ENCODE measurements at regions not wholly inside any gene's neighbourhood (a gene's known extent, or its start where the extent isn't known, plus 50 kb on each side); places are given as distances from the start of the nearest gene placed in this dataset.
"Not testable (repeated sequence)": the region's sequence is repeated elsewhere in the genome, so short reads cannot be mapped to it uniquely, and the experiment has no call there.

DNA sequence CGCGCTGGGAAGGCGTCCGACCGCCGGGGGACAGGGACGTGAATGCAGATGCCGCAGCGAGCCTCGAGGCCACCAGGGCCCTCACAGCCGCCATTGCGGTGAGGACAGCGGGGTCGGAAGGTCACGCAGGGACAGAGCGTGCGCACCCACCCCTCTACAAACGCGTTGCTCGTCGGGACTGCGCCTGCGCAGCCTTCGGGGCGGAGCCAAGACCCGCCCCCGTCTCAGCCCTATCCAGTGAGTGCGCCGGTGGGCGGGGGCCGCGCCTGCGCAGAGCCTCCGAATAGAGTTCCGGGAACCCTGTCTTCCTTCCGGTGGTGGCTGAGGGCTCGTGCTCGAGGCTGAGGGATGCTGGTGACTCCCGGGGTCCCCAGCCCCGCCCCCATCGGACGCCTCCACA is 5393.1 kb upstream of the TPTE start:
- peak; percentile 89 for DNase-seq

GRCh38 chr21:5133824-5134223 is 5387.6 kb upstream of the TPTE start:
- DNase-seq: not testable (repeated sequence)

DNA sequence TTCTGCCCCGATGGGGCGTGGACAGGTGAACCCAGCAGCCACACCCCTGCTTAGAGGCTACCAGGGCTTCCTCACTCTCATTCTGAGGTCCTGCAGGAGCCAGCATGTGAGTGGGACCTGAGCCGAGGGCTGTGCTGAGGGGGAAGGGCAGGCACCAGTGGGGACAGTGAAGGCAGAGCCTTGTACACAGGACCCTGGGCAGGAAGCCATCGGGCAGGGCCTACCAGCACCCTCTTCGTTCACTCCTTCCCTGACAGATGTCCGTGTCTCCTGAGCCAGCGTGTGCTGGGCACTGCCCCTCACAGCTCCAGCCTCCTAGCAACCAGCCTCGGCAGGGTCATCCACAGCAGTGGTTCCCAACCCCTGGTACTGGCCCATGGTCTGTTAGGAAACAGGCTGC is 5385.0 kb upstream of the TPTE start:
- DNase-seq: not testable (repeated sequence)

DNA sequence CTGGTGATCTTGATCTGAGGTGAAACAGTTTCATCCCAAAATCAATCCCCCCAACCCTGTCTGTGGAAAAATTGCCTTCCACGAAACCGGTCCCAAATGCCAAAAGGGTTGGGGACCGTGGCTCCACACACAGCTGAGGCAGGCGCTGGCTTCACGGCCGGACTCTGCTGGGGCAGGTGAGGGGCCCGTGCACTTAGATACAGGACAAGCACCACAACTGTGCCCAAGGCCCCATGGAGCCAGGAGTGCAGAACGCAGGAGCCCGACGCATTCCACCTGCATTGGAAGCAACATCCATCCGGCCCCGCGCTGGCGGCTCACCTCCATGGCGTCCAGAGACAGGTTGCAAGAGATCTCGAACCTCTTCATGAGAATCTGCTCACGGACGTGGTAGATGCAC is 5384.4 kb upstream of the TPTE start:
- DNase-seq: not testable (repeated sequence)

GRCh38 chr21:5138687-5139086 is 5382.7 kb upstream of the TPTE start:
- not testable (repeated sequence) for DNase-seq

- not testable (repeated sequence) for DNase-seq
These were observed 5381.9 kb upstream of the TPTE start for GRCh38 chr21:5139528-5139927.

DNA sequence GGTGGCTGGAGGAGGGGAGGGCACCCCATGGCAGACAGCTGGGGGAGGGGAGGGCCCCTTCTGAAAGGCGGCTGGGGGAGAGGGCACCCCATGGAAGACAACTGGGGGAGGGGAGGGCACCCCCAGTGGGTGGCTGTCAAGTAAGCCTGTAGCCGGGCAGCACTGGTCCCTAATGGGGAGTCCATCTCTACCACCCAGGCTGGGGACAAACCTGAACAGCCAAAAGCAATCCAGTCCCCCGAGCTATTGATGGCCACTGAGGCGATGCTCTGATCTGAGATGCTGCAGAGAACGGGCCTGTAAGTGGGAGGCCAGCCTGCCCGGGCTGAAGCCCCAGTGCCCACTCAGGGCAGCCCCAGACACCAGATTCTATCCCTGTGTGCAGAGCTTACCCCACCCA is 5378.4 kb upstream of the TPTE start:
- DNase-seq: not testable (repeated sequence)

DNA sequence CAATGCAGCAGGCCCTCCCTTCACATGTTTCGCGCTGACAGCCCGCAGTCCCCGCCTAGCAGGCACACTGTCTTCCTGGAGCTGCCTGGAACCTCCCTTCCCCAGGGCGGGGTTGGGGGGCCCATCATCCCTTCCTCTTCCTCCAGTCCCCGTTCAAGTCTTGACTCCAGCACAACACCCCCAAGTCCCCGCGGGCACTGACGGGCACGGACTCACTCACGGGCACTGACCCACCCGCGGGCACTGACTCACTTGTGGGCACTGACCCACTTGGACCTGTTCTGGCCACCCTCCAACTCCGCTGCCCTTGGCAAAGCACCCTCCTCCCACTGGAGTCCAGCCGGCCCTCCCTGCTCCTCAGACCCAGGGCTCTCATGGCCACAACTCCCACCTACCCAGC is 5376.7 kb upstream of the TPTE start:
- DNase-seq: not testable (repeated sequence)

DNA sequence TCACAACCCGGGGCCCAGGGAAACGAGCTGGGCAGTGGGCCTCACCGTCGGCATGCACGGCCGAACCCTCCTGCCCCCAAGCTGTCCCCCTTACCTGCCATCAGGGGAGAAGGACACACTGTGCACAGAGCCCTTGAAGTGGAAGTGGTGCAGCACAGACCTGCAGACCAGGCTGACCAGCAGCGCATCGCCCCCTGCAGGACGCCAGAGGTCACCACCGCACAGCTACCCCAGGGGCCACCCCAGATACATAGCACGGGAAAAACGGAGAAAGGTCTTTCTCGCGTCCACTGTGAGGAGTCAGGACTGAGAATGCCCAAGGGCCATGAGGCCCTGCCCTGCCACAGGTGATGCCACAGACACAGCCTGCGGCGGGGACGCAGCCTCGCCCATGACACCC is 5373.7 kb upstream of the TPTE start:
- DNase-seq: not testable (repeated sequence)

GRCh38 chr21:5149222-5149621 is 5372.2 kb upstream of the TPTE start:
- DNase-seq: not testable (repeated sequence)

DNA sequence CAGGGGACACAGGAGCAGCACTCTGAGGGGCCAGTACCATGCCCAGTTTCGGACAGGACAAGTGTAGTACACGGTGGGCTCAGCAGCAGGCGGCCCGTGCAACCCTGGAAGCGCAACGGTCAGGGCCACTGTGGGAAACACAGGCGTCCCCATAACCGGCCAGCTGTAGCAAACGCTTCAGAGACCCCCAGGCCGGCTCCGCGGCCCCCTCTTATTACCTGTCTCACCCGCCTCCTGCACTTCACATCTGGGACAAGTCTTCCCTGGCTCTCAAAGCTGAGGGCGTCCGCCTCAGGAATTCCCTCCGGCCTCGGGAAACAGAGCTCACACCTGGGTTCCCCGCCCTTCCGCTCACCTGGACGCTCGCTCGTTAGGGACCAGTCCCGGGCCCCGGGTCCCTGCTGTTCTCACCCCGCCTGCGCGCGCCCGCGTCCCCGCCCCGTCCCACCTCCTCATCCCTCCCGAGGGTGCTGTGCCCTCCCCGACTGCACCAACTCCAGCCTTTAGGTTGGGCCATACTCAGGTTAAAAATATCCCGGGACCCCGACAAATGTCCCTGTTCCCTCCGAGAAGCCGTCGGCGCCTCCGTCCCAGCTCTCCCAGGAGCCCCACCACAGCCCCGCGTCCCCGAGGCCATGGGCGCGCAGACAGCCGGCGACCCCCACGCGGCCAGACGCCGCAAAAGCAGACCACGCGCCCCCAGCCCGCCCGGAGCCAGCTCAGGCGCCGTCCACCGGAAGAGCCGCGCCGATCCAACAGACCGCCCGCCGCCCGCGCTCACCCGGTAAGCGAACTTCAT is 5367.3 kb upstream of the TPTE start:
- DNase-seq: not testable (repeated sequence)

DNA sequence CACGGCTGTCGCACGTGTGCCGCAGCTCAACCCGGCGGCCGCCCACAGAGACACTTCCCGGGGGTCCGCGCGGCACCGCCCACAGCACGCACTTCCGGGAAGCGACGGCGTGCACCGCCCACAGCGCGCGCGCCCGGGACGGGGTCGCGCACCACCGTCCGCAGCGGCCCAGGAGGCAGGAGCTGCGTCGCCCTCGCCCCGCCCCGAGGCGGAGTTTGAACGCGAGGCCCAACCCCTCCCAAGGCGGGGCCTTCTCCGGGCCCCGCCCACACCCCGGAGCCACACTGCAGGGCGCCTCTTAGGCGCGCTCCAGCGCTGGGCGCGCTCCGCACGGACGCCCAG is 5366.8 kb upstream of the TPTE start:
- peak; percentile 62 for DNase-seq

GRCh38 chr21:5162693-5163574 is 5358.4 kb upstream of the TPTE start:
- DNase-seq: not testable (repeated sequence)

DNA sequence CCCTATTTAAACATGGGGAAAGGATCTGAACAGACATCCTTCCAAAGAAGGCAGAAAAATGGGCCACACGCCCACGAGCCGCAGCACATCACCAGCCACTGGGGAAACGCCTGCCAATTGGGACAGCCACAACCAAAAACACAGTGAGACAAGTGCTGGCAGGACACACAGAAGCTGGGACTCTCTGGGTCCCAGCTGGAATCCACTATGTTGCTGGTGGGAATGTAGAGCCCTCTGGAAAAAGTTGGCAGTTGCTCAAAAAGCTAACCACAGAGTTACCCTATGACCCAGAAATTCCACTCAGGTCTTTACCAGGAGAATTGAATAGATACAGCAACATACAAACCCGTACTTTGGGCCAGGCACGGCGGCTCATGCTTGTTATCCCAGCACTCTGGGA is 5355.6 kb upstream of the TPTE start:
- DNase-seq: not testable (repeated sequence)
